ENCODE measurements at regions not wholly inside any gene's neighbourhood (a gene's known extent, or its start where the extent isn't known, plus 50 kb on each side); places are given as distances from the start of the nearest gene placed in this dataset.
"Not testable (repeated sequence)": the region's sequence is repeated elsewhere in the genome, so short reads cannot be mapped to it uniquely, and the experiment has no call there.

GRCh38 chrX:40867352-40867751, 132.0 kb upstream of the MED14 start:
- TF ChIP-seq MYC (IDR thresholded peaks at IDR 0.05; ENCODE audit: low read depth, low read length) (no peak), POLR2A (IDR thresholded peaks at IDR 0.05; ENCODE audit: extremely low read depth, insufficient read length) (no peak), MAX (IDR thresholded peaks at IDR 0.05; ENCODE audit: low read depth, low read length) (no peak)
- TF ChIP-seq, protein P1, sequence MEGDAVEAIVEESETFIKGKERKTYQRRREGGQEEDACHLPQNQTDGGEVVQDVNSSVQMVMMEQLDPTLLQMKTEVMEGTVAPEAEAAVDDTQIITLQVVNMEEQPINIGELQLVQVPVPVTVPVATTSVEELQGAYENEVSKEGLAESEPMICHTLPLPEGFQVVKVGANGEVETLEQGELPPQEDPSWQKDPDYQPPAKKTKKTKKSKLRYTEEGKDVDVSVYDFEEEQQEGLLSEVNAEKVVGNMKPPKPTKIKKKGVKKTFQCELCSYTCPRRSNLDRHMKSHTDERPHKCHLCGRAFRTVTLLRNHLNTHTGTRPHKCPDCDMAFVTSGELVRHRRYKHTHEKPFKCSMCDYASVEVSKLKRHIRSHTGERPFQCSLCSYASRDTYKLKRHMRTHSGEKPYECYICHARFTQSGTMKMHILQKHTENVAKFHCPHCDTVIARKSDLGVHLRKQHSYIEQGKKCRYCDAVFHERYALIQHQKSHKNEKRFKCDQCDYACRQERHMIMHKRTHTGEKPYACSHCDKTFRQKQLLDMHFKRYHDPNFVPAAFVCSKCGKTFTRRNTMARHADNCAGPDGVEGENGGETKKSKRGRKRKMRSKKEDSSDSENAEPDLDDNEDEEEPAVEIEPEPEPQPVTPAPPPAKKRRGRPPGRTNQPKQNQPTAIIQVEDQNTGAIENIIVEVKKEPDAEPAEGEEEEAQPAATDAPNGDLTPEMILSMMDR (IDR thresholded peaks at IDR 0.05; ENCODE audit: low read depth, low read length): no peak
- no peak for DNase-seq (ENCODE audit: low read depth)
- H3K4me3 ChIP-seq (ENCODE audit: low read depth, low read length): no peak overlapping the region

GRCh38 chrX:40868868-40869267, 133.5 kb upstream of the MED14 start:
- no peak for DNase-seq (ENCODE audit: low read depth)
- TF ChIP-seq MYC (IDR thresholded peaks at IDR 0.05; ENCODE audit: low read depth, low read length) (no peak), POLR2A (IDR thresholded peaks at IDR 0.05; ENCODE audit: extremely low read depth, insufficient read length) (no peak), MAX (IDR thresholded peaks at IDR 0.05; ENCODE audit: low read depth, low read length) (no peak)
- TF ChIP-seq, protein P1 (IDR thresholded peaks at IDR 0.05; ENCODE audit: low read depth, low read length): no peak
- H3K4me3 ChIP-seq (ENCODE audit: low read depth, low read length): no peak overlapping the region

- not testable (repeated sequence) for H3K4me3 ChIP-seq (ENCODE audit: low read depth, low read length); DNase-seq (ENCODE audit: low read depth)
Measured at GRCh38 chrX:40870982-40871381, 135.6 kb upstream of the MED14 start.

DNA sequence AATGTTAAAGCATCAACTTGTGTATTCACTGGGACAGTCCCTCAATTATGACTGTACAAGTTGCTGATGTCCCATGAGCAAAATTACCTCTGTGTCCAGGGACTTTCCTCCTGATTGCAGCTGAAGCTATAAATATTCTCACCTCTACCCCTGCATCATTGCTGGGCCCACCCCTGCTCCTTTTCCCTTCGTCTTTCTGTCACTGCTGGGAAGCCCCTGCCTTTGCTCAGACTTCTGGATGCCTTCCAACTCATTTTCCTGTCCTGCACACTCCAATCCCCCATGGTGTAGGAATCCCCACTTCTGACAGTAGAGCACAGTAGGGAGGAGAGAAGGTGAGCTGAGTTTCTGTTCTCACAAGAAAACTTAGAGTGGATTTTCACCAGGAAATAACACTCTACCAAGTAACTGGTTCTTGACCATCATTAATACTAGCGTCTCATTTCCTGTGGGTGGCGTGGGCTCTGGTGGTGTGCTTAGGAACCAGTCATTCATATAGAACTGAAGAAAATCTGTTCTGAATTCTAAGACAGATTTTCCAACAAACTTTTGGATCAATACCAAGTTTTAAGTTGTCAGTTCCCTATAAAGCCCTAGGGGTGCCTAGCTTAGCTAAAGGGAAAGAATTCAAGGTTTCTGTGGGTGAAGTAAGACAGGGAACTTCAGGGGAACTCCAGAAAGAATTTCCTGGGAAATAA, 136.2 kb upstream of the MED14 start:
- TF ChIP-seq MAX (IDR thresholded peaks at IDR 0.05; ENCODE audit: low read depth, low read length) (no peak), MYC (IDR thresholded peaks at IDR 0.05; ENCODE audit: low read depth, low read length) (no peak), POLR2A (IDR thresholded peaks at IDR 0.05; ENCODE audit: extremely low read depth, insufficient read length) (no peak)
- TF ChIP-seq, protein P1 (IDR thresholded peaks at IDR 0.05; ENCODE audit: low read depth, low read length): no peak
- no peak overlapping the region for H3K4me3 ChIP-seq (ENCODE audit: low read depth, low read length)
- no peak for DNase-seq (ENCODE audit: low read depth)

- no peak for DNase-seq (ENCODE audit: low read depth)
- no peak overlapping the region for H3K4me3 ChIP-seq (ENCODE audit: low read depth, low read length)
- TF ChIP-seq POLR2A (IDR thresholded peaks at IDR 0.05; ENCODE audit: extremely low read depth, insufficient read length): no peak
- TF ChIP-seq, protein P1 (IDR thresholded peaks at IDR 0.05; ENCODE audit: low read depth, low read length): no peak
- no peak for TF ChIP-seq MAX (IDR thresholded peaks at IDR 0.05; ENCODE audit: low read depth, low read length)
- TF ChIP-seq MYC (IDR thresholded peaks at IDR 0.05; ENCODE audit: low read depth, low read length): no peak
Measured at GRCh38 chrX:40872351-40872750, 137.0 kb upstream of the MED14 start.

GRCh38 chrX:40875476-40875875, 140.1 kb upstream of the MED14 start:
- no peak for TF ChIP-seq MAX (IDR thresholded peaks at IDR 0.05; ENCODE audit: low read depth, low read length)
- TF ChIP-seq, protein P1 (IDR thresholded peaks at IDR 0.05; ENCODE audit: low read depth, low read length): no peak
- no peak for TF ChIP-seq MYC (IDR thresholded peaks at IDR 0.05; ENCODE audit: low read depth, low read length)
- TF ChIP-seq POLR2A (IDR thresholded peaks at IDR 0.05; ENCODE audit: extremely low read depth, insufficient read length): no peak
- no peak overlapping the region for H3K4me3 ChIP-seq (ENCODE audit: low read depth, low read length)
- DNase-seq (ENCODE audit: low read depth): no peak

Measured in NB4 (cell line).